GM19324 (cell line): ENCODE measurements at regions not wholly inside any gene's neighbourhood (a gene's known extent, or its start where the extent isn't known, plus 50 kb on each side); places are given as distances from the start of the nearest gene placed in this dataset.

ENCODE experiments used
- ATAC-seq: cut with Tn5 transposase; IDR thresholded peaks from one replicate; pipeline ENCODE4 v1.9.1; 2021; ENCODE audit warnings: mild to moderate bottlenecking, moderate library complexity; ENCODE audit not compliant: unreplicated experiment, low FRiP score

DNA sequence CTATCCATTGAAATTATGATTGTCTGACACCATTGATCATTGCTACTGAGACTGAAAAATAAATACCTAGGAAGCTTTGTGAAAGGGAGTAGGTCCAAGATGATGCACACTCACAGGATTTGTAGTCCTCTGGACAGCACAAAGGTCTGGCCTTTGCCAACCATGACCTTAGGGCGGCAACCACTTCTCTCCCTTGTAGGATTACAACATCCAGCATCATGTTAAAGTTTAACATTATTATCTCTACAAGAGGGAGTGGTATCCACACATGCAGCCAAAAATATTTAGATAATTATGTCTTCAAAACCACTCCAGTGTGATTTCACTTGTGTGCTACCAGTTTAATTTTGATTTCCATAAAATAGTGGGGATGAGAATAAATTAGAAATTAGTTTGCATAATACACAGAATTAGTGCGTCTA lies 51.1 kb upstream of the NHSL1 start:
- ATAC-seq, result no peak

DNA sequence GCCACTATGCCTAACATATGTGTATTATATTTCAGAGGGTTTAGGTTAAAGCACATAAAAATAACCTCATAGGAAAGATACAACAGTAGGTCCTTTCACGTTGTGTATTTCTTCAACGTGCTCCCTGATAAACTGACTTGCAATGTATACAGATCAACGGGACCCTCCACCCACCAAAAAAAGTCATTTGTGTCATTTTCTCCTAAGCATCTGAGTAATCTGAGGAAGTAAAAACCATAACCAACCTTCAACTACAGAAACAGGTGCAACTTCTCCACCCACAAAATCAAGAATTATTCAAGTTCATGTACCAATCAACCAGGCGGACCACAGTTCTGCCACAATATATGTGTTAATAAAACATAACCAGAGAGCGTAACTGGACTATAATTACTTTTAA lies 54.9 kb upstream of the NHSL1 start:
- ATAC-seq, result no peak

- ATAC-seq, result no peak
Observed at GRCh38 chr6:138555421-138555988, 56.2 kb upstream of the NHSL1 start.

- ATAC-seq, result no peak
Observed at GRCh38 chr6:138557147-138557546, 57.9 kb upstream of the NHSL1 start.

GRCh38 chr6:138559143-138559542 lies 59.8 kb upstream of the NHSL1 start:
- no peak for ATAC-seq

DNA sequence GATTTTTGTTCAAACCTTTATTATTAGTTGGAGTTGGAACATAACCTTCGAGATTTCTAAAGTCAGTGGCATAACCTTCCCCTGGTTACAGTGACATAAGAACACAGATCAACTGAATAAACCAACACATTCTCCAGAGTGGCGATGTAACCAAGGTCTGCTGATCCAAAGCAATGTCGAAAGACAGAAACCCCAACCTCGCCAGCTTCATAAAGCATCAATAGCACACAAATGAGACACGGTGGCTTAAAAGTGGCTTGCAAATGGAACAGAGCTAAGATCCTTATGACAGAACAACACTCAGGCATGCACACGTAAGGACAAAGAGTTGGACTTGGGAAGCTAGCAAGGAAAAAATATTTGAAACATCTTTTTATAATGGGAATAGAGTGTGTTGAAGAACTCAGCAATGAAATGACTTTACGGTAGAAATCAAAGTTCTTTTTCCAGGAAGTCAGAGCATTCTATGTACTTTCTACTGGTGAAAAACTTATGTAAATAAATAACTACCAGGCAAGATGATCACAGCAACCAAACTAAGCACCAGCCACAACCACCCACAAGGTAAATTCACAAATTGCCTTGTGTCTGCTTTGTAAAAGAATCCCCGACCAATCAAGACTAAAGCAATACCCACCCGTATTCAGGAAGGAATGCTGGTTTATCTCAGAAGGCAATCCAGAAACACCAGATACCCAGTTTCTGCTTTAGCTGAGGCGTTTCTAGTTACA lies 61.0 kb upstream of the NHSL1 start:
- no peak for ATAC-seq

DNA sequence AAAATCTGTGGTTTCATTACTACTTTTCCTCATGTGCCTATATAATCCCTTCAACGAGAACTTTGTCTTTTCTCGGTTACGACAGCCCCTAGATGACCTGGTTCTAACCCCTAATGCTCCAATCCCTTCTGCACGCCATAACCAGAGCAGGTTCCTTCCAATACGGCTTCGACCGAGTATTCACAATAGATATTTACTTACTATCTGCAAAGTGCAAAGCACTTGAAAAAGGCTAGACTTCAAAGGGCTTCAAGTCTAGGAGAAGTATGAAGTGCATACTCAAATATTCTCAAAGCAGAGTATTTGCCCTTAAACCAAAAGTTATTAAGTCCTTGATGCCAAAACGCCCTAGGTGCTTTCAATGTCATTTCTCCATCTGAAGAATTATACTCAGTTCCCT lies 63.4 kb upstream of the NHSL1 start:
- ATAC-seq, result no peak

- ATAC-seq, result no peak
Observed at GRCh38 chr6:138563231-138563630, 63.9 kb upstream of the NHSL1 start.

DNA sequence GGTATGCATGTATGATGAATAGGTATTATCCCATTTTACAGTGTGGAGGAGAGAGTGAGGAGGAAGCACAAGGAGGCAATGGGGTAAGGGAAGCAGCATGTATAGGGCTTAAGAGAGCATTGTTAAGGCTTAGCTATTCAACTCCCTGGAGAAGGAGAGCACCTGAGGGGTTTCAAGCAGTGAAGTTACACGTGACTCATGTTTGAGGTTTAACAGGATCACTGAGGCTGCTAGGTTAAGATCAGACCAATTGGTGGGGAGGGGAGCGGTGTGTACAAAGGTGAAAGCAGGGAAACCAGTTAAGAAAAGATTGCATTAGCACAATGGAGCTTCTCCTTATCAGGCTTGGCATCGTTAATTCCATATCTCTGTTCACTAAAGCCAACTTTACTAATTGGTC lies 64.4 kb upstream of the NHSL1 start:
- no peak for ATAC-seq

DNA sequence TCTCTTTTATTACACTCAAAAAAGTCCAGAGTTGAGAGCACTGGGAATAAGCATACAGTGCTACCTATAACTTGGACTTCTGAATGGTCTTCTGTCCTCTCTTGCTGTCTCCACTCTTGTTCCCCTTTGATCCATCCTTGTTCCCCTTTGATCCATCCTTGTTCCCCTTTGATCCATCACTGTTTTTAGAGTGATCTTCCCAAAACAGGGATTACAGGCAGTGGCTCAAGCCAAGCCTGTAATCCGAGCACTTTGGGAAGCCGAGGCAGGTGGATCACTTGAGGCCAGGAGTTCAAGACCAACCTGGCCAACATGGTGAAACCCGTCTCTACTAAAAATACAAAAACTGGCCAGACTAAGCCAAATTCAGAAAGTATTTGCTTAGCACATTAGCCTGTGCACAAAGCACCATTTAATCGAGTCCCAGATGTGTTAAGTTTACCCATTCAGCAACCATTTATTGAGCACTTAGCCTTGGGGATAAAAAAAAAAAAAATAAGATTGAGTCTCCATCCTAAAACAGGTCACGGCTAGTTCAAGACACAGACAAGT lies 65.0 kb upstream of the NHSL1 start:
- no peak for ATAC-seq

DNA sequence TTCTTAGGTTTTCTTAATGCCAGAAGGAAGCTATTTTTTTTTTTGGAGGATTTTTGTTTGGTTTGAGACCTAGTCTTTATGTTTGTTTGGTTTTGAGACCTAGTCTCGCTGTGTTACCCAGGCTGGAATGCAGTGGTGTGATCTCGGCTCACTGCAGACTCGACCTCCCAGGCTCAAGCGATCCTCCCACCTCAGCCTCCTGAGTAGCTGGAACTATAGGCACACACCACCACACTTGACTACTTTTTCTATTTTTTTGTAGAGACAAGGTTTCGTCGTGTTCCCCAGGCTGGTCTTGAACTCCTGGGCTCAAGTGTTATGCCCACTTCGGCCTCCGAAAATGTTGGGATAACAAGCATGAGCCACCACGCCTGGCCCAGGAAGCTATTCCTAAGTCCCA lies 67.8 kb upstream of the NHSL1 start:
- ATAC-seq, result no peak

DNA sequence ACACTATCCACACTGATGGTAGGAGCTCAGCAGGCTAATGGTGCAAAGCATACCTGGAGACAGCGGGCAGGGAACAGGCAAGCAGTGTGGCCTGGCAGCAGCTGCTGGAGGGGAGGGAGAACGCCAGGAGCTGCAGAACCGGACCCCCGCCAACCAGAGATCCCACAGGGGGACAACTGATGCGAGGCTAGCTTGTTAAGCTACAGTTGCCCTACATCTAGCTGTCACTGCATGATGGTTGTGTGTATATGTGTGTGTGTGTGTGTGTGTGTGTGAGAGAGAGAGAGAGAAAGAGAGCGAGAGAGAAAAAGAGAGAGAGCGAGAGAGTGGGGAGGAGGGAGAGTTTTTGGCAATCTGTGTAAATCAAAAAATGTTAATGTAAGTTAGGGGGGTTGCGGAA lies 69.7 kb upstream of the NHSL1 start:
- ATAC-seq, result no peak

DNA sequence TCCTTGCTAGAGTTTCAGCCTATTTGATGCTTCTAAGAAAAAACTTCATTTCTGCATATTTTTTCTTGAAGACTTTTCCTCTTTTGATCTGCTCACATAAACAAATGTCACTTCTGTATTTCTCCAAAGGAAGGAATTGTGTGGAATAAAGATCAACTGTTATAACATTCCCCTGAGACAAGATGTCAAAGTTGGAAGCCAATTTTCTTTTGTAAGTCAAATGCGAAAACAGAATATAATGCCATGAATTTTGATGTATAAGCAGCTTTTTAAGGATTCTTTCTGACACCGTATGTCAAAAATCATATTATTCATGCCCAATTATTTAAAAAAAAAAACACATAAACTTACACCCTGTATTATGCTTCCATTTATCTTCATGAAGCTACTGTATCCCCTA lies 70.3 kb upstream of the NHSL1 start:
- ATAC-seq, result no peak

GRCh38 chr6:138569970-138570724 lies 70.9 kb upstream of the NHSL1 start:
- ATAC-seq, result no peak

GRCh38 chr6:138570725-138571029 lies 71.4 kb upstream of the NHSL1 start:
- no peak for ATAC-seq

GRCh38 chr6:138571181-138571580 lies 71.9 kb upstream of the NHSL1 start:
- ATAC-seq, result no peak

- no peak for ATAC-seq
Observed at GRCh38 chr6:138571585-138572166, 72.4 kb upstream of the NHSL1 start.

- no peak for ATAC-seq
Observed at GRCh38 chr6:138572167-138572875, 73.0 kb upstream of the NHSL1 start.

DNA sequence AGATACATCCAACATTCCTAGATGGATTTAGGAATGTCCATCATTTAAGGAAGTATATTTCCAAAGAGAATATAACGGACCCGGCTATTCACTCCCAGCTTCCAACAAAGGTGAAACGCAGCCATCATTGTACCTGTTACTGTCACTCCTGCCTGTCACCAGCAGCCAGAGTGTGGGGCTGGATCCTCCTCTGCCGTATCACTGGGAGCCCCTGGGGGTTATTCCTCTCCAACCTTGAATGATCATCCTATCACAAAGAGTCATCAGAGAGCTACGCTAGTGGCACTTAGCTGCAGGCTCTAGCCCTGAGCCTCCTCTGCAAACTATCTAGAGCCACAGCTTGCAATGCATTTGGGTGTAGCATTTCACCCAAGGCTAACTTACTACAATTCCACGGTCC lies 73.6 kb upstream of the NHSL1 start:
- no peak for ATAC-seq

DNA sequence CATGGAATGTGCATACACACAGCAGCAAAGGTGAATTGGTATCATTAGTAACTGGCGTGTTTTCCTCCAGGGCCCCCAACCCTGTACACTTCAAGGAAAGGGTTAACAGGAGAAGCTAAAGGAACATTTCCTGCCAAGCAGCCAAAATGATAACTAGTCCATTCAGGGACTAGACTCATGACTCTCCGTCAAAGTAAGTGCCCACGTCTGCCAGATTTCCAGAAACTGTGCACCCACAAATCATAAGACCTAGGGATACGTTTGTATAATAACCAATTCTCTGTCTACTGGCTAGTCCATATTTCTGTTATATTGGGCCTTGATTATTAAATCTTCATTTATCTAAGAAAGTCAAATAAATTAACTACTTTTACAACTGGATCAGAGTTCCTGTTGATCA lies 76.0 kb upstream of the NHSL1 start:
- no peak for ATAC-seq

DNA sequence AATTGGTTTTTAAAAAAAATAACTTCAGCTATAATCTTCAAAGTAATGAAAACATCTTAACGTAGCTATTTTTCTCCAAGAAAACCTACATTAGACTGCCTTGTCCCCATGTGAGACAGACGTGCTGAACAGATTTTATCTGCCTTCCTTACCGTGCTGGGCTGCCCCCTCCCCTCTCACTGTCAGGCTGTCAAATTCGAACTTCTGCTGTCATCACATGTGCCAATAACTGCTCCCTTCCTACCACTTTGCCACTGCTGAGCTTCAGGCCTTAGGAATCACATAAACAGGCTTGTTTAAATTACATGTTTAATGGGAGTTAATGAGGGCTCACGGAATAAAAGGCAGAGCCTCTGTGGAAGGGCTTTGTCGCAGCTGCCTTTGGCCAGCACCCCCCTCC lies 77.0 kb upstream of the NHSL1 start:
- ATAC-seq, result no peak
